Stimulated activated CD4-positive, alpha-beta T cell treated with anti-CD3 and anti-CD28 coated beads, TNF-alpha, amount 100 ng/mL, for 4 hours (primary cell): ENCODE measurements at regions not wholly inside any gene's neighbourhood (a gene's known extent, or its start where the extent isn't known, plus 50 kb on each side); places are given as distances from the start of the nearest gene placed in this dataset.
"Not testable (repeated sequence)": the region's sequence is repeated elsewhere in the genome, so short reads cannot be mapped to it uniquely, and the experiment has no call there.

ENCODE experiments used
- DNase-seq, 3 experiments: peaks; one replicate each; pipeline ENCODE4 v3.0.0-alpha.2; 2020; ENCODE audit warnings: low read depth in 3 of 3

DNA sequence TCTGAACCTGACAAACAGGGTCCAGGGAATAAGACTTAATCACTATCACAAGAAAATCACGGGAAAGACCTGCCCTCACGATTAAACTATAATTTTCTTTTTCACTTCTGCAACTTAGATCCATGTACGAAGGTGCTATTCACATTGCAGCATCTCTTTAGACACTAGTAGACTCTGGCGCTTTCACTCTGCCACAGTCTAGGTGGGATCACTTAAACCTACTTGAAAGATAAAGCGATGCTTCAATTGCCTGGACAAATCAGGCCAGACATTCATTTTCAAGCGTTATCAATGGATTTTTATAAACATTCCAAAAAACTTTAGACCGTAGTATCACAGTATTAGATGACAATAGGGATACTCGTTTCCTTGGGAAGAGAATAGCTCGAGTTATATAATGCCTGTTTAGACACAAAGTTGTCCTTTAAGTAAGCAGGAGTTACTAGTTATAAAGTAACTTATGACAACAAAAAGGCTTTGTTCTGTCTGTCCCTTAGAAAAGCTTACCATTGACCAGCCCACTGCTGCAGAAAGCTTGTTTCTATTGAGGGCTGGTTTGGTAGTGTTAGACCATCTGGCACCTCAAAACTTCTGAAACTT lies 367.3 kb downstream of the UTRN start:
- no peak for DNase-seq

DNA sequence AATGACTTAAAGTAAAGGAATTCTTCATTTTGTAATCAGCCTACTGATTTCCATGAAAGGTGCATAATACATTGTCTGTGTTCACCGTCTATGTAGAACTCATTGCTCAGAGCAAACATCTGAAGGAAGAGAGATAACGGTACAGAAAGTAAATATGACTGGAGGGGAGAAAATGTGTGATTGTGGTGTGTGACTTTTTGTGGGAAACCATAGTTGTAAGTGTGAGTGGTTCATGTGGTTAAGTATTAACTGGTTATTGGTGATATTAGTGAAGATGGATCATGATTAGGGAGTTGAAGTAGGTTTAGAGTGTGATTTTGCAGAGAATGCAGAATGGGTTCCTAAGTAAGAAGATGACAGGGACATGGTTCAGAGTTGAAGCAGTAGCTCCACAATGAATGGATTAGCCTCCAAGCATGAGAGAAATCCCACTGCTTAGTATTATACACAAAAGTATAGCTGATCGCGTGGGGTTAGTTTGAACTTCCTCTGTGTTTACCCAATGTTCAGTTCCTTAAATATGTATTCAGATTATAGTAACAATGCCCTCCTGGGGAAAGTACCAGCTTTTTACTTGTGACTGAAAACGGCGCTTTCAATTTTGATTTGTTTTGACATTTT lies 368.9 kb downstream of the UTRN start:
- no peak for DNase-seq

DNA sequence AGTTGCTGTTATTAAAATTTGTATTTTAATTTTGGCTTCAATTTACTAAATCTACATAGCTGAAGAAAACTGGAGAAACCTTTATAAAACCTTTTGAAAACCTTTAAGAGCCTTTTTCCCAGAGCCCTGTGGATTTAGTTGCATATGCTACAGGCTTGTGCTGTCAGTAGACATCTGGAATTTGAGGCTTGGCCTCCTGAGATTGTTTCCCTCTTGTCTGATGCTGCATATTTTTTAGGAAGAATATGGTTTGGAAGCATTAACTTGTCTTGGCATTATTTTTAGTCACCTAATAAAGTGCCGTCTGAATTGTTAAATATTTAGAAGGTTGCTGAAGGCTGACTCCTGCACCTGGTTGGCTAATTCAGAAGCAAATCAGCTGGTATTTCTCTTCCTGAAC lies 369.4 kb downstream of the UTRN start:
- no peak for DNase-seq

DNA sequence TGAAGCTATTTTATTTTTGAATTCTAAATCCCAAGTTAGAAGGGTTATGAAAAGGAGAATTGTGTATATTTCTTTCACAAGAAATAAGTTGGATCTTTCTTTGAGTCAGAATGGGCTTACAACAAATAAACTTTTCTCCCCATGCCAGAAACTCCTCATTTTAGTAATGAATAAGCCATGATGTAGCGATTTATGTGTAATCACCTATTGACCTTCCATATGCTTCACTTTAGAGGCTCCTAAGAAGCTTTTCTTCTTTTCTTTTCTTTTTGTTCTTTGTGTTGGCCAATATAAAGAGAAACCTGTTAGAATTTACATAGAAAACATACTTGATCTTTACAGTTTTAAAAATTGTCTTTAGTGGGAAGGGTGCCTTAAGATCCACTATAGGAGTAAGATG lies 370.2 kb downstream of the UTRN start:
- no peak for DNase-seq

DNA sequence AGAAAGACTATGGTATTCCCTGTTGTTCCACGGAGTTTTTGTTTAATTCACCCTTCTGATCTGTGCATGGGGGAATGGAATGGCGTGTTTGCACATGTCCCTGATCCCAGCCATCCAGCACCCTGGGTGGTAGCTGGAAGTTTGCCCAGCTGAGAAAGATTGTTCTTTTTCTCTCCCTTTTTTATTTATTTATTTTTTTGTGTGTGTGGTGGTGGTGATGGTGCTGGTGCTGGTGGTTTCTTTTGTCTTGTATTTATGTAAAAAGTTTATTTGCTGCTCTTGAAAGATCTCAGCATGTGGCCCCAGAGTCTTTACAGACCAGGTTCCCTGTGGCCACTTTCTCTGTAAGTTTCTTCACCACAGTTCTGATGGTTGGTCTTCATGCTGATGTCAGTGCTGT lies 372.6 kb downstream of the UTRN start:
- no peak for DNase-seq

DNA sequence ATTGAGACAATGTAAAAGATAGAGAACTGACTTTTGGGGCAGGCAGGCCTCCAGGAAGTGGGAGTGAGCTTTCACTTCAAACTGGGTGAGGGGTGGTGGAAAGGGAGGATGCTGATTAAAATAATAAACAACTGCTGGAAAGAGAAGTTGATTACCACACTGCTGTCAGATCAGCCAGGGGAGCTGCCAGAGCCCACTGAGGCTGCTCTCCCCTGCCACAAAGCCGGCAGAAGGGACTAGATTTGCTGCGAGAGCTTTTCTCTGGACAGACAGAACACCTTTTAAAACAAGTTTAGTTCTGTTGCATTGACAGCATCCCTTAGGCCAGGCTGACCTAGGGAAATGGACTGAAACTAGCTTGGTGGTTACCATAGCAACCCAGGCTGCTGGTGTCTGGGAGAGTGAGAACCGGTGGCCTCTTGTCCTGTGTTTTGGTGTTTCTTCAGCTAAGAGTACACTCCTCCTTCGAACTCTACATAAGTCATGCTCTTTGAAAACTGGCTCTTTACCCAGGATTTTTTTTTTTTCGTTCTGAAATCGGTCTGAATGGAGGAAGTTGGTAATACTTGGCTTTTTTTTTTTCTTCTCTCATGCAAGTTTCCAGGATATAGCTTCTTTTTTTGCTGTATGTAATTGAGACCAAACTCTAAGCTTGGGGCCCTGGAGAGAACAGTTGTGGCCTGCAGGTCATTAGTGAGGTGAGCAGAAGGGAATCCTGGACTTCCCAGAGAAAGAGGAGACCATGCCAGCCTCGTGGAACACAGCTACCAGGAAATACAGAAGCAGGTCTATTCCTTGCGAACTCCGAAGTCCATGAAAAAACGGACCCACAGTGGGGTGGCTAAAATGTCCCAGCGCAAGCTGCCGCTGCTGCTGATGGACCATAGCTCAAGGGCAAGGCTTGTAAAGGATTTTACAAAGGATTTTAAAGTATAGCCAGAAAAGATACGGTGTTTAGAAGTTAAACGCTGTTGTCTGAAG lies 374.4 kb downstream of the UTRN start:
- no peak for DNase-seq

DNA sequence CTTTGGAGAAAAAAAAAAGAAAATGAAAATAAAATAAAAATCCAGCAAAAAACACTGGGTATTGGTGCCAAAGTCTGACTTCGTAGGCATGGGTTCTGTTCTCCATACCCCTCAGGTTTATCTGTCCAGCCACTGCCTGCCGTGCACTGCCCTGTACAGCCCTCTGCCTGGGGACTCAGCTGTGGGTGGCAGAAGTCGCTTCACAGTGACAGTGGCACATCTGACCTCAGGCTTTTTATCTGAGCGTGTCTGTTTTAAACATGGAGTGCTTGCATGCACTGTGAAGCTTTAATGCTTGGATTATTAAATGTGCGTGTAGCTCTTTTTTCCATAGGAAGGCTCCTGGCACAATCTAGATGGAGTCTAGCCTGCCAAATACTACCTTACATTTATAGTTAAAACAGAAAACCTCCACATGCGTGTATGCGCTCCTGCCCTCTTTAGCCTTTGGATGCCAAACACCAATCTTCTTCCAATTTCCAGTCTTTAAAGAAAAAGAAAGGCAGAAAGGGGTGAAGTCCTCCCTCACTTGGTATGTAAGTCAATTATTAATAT lies 375.5 kb downstream of the UTRN start:
- DNase-seq = no peak

DNA sequence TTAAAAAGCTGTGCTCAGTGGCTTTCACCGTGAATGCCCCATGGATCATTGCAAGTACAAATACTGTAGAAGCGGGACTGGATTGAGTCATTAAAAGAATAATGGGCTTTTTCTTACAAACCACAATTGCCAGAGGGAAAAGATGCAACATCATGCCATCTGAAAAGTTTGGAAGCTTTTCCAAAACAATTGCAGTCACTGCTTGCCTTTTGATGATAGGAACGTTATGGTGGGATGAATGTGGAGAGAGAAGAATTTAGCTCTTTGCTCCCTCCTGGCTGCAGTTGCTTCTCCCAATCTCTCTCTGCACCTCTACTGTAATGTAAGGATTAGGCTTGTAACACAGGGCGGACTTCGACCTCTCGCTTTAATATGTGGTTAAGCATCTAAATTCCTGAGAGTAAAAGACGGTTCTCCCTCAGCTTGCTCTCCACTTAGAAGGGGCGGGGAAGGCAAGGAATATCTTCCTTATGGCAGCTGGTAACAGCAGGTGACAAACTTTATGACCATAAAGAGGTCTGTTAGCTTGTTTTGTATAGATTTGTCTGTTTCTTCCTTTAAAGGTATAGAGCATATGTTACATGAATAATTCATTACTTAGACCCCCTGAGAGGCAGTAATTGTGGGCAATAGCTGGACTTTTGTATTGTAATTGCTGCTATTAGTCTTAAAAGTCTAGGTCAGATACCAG lies 376.1 kb downstream of the UTRN start:
- no peak for DNase-seq

DNA sequence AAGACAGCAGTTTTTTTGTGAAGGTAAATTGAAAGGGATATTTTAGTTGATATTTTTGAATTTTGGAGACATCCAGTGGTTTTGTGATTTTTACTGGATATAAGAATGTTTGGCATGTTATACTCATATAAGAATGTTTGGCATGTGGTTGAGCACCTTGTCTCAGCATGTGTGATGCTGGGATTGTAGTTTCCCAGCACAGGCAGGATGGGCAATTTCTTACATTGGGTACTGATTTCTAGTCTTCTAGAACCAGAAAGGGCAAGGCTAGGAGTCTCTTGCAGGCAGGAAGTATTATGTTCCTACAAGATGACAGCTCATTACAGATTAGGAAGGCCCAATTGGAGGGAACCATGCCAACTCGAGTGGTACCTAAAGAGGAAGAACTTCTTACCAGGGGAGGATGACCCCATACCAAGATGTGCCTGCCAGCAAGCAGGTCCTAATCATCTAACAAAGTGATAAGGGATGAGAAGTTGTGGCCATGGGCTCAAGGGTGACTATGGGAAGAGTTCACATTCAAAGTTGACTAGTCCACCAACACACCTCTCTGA lies 377.8 kb downstream of the UTRN start:
- no peak for DNase-seq

DNA sequence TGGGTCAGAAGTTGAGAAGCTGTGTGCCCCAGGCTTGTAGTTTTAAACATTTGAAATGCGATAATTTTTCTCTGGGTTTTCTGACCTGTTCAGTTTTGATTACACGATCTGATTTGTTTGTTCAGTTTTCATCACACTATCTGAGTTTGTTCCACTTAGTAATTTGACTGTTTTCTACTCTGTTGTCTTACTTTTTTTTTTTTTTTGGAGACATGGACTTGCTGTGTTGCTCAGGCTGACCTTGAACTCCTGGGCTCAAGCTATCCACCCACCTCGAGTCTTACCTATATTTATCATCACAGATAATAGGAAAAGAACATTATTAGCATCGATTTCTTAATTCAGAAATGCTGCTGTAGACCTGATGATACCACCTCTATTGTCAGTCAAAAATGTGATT lies 379.1 kb downstream of the UTRN start:
- no peak for DNase-seq

DNA sequence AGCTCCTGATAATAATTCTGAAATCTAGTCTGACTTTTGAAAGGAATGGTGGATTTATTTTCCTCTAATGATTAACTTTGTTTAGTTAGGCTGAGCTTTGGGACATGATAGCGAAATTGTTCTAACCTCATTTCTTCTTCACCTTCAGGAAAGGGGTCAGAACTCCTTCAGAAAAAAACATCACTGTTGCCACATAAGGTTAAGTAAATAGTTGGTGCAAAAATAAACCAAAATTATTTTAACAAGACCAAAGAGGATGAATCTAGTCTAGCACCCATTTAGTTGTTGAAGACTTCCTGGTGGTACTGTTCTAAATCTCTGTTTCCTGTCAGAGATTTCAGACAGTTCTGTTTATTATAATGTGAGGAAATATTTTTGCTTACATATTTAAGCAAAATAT lies 379.8 kb downstream of the UTRN start:
- no peak for DNase-seq

DNA sequence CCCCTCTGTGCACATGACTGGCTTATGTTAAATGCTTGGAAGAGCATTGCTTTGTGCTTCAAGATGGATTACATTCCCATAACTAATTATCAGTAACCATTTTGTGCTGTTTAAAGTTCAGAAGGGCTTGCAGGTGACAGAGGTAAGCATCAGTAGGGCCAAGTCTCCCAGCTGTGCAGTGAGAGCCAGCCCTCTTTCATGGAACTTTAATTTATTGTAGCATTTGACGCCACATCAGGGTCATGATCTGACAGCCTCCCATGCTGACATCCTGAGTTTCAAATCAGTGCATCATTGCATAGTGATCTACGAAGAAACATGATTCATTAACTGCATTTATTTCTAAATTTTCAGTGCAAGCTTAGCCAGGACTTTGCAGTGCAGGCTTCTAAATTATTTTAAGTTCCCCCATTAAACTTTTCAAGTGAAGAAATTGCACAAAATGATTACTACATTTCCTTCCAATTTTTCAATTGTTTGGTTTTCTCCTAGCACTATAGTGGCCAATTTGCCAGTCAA lies 380.9 kb downstream of the UTRN start:
- no peak for DNase-seq

DNA sequence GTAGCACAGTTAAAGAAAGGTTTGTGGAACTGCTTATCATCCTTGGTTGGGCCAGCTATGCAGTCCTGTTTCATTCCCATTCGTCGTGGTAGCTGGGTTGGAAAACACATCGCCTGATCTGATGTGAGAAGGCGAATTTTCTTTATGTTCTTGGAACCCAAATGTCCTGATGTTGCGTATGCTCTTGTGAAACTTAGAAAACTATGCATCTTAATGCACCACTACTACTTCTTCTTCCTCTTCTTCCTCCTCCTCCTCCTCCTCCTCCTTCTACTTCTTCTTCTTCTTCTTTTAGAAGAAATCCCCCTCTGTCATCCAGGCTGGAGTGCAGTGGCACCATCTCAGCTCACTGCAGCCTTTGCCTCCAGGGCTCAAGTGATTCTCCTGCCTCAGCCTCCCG lies 381.6 kb downstream of the UTRN start:
- DNase-seq = no peak

DNA sequence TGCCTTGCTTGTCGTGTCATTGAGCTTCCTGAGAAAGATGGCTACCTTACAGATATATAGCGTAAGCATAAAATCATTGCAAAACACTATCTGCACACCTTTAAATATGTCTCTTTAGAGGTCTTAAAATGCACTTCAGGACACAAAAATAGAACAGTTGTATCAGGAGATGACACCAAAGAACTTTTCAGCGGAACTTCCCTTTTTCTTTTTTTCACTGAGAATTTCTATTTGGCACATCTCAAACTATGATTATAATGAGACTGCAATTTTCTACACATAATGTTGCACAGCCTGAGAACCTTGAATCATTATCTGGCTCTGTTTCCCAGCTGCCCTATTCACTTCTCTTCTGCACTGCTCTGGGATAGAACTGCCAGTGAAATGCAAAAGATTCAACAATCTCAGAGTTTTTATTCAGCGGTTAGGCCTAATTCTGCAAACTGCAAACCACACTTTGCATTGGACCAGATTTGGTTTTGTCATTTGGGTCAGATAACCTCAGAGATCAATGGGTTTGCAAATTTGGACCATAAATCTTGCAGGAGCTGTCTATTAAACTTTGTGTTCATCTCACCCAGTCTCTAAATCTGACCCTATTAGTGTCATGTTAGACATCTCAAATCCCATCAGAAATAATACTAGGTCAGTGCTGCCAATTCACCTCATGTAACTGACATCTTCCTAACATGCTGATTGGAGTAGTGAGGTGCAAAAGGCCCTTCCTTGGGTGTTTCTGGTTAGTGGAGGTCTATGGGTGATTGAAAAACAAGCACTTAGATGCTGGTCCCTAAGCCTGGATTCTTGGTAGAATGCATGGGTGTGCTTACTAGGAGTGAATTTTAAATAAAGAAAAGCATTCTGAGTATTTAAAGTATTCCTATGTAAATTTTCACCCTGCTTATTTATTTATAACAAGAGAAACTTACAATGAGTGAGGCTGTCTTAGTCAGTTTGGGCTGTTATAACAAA lies 382.7 kb downstream of the UTRN start:
- no peak for DNase-seq

DNA sequence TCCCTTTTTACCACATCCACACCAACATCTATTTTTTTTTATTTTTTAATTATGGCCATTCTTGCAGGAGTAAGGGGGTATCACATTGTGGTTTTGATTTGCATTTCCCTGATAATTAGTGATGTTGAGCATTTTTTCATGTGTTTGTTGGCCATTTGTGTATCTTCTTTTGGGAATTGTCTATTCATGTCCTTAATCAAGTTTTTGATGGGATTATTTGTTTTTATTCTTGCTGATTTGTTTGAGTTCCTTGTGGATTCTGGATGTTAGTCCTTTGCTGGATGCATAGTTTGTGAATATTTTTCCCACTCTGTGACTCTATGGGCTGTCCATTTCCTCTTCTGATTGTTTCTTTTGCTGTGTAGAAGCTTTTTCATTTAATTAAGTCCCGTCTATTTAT lies 385.1 kb downstream of the UTRN start:
- DNase-seq = not testable (repeated sequence)

DNA sequence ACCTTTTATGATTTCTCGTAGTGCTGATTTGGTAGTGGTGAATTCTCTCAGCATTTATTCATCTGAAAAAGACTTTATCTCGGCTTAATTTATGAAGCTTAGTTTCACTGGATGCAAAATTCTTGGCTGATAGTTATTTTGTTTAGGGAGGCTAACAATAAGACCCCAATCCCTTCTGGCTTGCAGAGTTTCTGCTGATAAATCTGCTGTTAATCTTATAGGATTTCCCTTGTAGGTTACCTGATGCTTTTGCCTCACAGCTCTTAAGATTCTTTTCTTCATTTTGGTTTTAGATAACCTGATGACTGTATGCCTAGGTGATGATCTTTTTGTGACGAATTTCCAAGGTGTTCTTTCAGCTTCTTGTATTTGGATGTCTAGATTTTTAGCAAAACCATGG lies 388.7 kb downstream of the UTRN start:
- DNase-seq = no peak

DNA sequence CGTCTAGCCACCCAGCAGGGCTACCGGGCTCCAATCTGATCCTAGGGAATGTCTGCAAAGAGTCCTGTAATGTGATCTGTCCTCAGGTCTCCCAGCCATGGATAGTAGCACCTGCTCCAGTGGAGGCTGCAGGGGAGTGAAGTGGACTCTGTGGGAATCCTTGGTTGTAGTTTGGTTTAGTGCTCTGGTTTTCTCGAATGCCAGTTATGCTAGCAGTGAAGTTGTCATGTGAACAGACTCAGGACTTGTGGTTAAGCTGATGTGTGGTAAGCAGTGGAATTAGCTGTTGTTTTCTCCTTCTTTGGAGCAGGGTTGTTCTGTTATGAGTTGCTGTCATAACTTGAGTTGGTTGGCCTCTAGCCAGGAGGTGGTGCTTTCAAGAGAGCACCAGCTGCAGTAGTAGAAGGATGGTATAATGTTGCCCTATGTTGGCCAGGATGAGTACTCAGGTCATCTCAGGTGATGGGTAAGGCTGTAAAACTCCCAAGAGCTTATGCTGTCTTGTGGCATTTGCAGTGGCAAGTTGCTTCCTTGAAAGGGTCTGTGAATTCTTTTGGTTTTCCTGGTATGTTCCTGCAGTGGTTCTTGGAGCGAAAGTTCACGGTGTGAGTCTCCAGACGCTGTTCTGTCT lies 390.2 kb downstream of the UTRN start:
- no peak for DNase-seq

DNA sequence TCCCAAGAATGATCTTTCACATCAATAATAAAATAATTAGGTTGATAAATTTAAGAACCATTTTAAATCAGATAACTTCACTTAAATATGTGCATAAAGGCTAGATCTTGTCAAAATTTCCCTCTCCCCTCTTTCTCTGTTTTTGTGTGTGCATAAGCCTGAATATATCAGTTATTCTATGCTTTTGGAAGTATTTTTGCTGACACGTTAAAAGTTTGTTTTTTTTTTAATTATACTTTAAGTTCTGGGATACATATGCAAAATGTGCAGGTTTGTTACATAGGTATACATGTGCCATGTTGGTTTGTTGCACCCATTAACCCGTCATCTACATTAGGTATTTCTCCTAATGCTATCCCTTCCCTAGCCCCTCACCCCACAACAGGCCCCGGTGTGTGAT lies 391.2 kb downstream of the UTRN start:
- DNase-seq = not testable (repeated sequence)

DNA sequence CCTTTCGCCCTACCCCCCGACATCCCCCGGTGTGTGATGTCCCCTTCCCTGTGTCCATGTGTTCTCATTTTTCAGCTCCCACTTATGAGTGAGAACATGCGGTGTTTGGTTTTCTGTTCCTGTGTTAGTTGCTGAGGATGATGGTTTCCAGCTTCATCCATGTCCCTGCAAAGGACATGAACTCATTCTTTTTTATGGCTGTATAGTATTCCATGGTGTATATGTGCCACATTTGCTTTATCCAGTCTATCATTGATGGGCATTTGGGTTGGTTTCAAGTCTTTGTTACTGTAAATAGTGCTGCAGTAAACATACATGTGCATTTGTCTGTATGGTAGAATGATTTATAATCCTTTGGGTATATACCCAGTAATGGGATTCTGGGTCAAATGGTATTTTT lies 392.1 kb downstream of the UTRN start:
- not testable (repeated sequence) for DNase-seq

DNA sequence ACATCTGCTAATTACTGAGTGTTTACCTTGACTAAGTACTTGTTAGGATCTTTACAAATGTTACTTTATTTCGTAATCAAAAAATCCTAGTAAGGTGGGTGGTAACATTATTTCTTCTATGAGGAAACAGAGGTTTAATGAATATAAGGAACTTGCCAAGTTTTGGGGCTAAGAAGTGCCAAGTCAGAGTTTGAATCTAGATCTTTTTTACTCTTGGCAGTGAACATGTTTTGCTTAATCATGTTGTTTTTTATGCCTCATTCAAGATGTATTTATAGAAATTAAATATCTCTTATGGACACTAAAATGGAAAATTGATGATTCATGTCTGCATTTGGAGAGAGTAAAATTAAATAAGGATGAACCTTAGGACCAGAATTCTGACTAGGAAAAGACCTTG lies 393.7 kb downstream of the UTRN start:
- DNase-seq = no peak
